ENCODE measurements at regions not wholly inside any gene's neighbourhood (a gene's known extent, or its start where the extent isn't known, plus 50 kb on each side); places are given as distances from the start of the nearest gene placed in this dataset.

- no peak for TF ChIP-seq CTCF (IDR thresholded peaks at IDR 0.05; ENCODE audit: low read depth, low read length, poor library complexity, severe bottlenecking)
- TF ChIP-seq EZH2phosphoT487 (IDR thresholded peaks at IDR 0.05; ENCODE audit: borderline replicate concordance, low read length) = no peak
These were observed 49.8 kb upstream of the HMX1 start for GRCh38 chr4:8921465-8921864.

More at GRCh38 chr4:8921465-8921864, 49.8 kb upstream of the HMX1 start:
- Histone ChIP-seq H3K4me3 (ENCODE audit: low read length) (no peak overlapping the region), H3K27ac (ENCODE audit: low read depth, low read length) (no peak overlapping the region), H3K4me1 (ENCODE audit: control insufficient read depth, low read length) (no peaks in the 10 kb centered on the region), H3K9me2 (replicated peaks; ENCODE audit: control insufficient read depth, low read length) (no peaks in the 10 kb centered on the region), H3K4me2 (ENCODE audit: low read length) (no peak overlapping the region), H3K9me3 (ENCODE audit: control insufficient read depth, insufficient read depth, low read length) (no peaks in the 10 kb centered on the region), H3K36me3 (ENCODE audit: control insufficient read depth, low read length) (no peaks in the 10 kb centered on the region), H3K79me2 (ENCODE audit: control insufficient read depth, low read length) (no peaks in the 10 kb centered on the region), H3K27me3 (ENCODE audit: control insufficient read depth, low read length) (no peaks in the 10 kb centered on the region), H4K20me1 (ENCODE audit: control insufficient read depth, insufficient read depth, low read depth, low read length) (no peaks in the 10 kb centered on the region), H3F3A (ENCODE audit: control insufficient read depth, insufficient read depth) (no peaks in the 10 kb centered on the region)
